IPS DF 4.7 (cell line): ENCODE measurements at regions not wholly inside any gene's neighbourhood (a gene's known extent, or its start where the extent isn't known, plus 50 kb on each side); places are given as distances from the start of the nearest gene placed in this dataset.
"Not testable (repeated sequence)": the region's sequence is repeated elsewhere in the genome, so short reads cannot be mapped to it uniquely, and the experiment has no call there.

Experiments used
- DNase-seq: peaks from one replicate; pipeline ENCODE4 v3.0.0-alpha.2; 2013; ENCODE audit warnings: low spot score; ENCODE audit errors: extremely low read depth

DNA sequence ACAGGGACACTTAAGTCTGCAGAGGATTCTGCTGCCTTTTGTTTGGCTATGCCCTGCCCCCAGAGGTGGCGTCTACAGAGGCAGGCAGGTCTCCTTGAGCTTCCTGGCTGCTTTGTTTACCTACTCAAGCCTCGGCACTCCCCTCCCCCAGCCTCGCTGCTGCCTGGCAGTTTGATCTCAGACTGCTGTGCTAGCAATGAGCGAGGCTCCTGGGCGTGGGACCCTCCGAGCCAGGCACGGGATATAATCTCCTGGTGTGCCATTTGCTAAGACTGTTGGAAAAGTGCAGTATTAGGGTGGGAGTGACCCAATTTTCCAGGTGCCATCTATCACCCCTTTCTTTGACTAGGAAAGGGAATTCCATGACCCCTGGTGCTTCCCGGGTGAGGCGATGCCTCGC, 725.0 kb upstream of the HS6ST1 start:
- DNase-seq = not testable (repeated sequence)

DNA sequence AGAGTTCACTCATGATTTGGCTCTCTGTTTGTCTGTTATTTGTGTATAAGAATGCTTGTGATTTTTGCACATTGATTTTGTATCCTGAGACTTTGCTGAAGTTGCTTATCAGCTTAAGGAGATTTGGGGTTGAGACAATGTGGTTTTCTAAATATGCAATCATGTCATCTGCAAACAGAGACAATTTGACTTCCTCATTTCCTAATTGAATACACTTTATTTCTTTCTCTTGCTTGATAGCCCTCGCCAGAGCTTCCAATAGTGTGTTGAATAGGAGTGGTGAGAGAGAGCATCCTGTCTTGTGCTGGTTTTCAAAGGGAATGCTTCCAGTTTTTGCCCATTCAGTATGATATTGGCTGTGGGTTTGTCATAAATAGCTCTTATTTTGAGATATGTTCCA, 727.8 kb upstream of the HS6ST1 start:
- DNase-seq = not testable (repeated sequence)

DNA sequence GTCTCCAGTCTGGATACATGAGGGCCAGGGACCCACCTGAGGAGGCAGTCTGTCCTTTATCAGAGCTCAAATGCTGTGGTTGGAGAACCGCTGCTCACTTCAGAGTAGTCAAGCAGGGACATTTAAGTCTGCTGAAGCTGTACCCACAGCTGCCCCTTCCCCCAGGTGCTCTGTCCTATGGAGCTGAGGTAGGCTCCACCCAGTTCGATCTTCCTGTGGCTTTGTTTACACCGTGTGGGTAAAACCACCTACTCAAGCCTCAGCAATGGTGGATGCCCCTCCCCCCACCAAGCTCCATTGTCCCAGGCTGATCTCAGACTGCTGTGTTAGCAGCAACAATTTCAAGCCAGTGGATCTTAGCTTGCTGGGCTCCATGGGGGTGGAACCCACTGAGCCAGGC, 731.4 kb upstream of the HS6ST1 start:
- DNase-seq = no peak

DNA sequence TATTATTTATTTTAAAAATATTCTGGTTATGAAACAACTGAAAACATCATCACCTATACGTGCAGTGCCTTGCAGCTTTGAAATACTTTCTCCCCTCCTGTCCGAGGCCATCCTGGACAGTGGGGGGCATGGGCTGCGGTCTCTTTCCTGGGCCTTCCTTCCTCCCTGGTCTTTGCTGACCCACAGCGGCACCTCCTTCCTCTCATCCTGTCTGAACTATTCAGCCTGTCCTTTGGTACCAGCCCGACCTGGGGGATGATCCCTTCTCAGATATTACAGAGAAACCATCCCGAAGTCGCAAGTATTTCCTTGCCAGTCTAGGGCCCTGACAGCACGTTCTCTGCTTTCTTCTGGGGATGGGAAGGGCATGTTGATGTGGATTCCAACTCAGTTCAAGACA, 736.6 kb upstream of the HS6ST1 start:
- no peak for DNase-seq

DNA sequence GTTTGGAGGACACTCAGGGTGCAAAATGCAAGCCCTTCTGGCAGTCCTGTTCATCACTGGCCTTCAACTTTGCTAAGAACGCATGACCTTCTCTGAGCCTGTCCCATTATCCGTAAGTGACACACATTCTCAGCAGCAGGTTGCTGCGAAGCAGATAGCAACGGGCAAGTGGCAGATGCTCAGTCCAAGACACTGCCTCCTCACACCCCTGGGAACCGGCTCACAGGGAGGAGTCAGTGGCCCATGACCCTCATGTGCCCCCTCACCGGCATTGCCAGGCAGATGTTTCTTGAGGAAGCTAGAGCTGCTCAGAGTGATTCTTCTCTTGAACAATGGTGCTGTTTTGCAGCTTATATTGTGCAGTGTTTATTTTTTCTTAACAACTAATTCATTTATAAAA, 737.2 kb upstream of the HS6ST1 start:
- no peak for DNase-seq

DNA sequence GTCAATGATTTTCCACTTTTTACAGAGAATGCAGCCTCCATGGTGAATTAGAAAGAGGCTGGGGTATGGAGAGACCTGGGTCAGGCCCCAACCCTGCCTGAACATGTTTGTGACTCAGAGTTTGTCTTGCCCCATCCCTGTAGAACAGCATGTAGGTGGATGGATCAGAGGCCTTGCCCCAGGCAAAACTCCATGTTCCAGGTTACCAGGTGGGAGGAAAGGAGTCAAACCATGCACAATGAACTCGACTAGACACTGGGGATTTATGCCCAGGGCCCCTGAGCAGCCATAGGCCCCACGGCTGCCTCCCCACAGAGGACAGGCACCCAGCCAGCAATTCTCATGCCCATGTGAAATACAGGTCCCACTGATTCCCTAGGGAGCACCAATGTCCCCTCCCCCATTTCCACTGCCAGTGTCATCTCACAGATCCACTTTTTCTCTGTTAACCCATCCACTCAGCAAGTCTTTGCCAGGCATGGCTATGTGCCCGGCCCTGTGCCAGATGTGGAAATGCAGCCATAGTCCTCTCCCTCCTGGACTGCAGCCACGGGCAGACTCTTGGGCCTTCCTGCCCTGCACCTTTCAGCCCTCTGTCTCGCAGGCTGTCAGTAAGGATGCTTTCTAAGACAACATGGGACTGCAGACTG, 737.8 kb upstream of the HS6ST1 start:
- DNase-seq = no peak

DNA sequence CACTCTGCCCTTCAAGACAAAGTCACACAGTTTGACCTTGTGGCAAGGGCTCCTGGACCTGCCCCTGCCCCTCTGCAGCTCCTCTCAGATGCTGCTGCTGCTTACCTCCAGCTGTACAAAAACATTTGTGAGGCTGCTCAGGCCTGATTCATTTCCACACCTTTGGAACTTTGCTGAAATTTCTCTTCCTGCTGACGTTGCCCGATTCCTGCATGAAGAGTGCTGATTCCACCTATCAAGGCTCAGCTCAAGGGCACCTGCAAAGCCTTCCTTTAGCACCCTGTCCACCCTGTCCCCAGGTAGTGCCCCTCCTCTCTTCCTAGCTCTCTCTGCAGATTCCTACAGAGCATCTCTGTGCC, 738.3 kb upstream of the HS6ST1 start:
- no peak for DNase-seq

DNA sequence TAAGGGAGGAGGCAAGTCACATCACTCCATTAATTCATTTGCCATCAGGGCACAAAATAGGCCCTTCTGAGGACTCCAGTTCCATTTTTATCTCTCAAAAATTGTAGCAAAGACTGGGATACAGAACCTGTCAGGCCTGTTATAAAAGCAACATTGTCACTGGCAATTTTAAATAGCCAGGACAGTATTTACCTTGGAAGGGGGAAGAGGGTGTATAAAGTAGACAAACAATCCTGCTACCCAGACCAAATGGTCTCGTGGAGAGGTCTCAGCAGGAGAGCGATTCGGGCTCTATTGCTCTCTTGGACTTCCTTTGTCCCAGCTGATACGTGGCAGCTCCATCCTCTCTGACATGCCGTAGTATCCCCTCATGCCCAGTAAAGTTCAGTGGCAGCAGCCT, 740.3 kb upstream of the HS6ST1 start:
- DNase-seq = no peak

DNA sequence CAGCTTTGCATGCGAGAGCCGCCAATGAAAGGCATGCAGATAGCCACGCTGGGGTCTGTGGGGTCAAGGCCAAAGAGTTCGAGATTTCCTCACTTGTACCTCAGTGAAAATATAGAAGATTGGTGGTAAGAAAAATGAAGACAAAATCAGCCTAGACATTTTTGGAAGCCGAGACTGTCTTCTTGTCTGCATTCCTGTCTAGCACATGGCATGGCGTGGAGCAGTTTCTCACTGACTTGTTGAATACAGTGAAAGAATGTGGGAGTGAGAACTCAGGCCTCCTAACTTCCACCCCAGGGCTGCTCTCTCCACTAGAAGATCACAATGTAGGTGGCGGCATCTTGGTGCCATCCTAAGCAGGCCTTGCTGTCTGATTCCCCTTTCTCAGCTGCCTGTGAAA, 740.8 kb upstream of the HS6ST1 start:
- no peak for DNase-seq

DNA sequence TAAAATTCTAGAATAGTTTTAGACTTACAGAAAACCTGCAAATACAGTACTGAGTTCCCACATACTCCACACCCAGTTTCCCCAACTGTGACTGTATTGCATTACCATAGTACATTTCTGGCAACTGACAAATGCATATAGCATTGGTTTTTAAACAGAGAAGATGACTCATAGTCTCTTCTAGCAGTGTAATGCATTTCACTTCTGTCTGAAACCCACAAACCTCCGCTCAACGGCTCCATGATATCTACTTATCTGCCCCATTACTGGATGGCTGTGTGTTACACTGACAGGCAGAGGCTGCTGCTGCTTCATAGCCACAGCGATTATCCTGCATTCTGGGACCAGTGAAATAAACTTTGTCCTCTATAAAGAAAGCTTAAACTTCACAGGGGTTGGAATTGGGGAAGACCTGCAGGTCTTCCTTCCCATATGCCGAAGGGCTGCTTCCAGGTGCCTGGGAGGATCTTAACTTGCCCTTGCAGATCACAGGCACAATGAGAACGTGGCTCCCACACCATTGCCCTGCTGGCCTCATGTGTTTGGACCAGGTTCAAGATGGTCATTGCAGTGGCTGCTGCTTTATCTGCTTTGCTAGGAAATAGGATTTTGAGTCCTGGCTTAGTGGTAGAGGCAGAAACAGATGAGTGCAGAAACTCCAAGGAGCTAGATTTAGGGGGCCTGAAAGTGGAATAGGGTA, 742.6 kb upstream of the HS6ST1 start:
- DNase-seq = no peak

DNA sequence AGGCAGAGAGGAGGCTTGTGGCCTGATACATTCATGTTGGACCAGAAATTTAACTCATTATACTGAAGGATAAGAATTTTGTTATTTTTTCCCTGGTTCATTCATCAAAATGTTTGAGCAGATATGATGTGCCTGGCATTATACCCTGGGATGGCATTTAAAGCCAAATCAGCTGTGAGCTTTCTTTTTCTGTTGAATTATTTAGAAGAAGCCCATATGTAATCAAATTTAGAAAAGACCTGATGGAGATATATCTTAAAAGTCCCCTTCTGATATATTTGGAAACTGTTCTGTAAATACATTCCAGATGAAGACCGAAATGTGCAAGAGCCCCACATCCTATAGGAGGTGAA, 743.1 kb upstream of the HS6ST1 start:
- DNase-seq = no peak

DNA sequence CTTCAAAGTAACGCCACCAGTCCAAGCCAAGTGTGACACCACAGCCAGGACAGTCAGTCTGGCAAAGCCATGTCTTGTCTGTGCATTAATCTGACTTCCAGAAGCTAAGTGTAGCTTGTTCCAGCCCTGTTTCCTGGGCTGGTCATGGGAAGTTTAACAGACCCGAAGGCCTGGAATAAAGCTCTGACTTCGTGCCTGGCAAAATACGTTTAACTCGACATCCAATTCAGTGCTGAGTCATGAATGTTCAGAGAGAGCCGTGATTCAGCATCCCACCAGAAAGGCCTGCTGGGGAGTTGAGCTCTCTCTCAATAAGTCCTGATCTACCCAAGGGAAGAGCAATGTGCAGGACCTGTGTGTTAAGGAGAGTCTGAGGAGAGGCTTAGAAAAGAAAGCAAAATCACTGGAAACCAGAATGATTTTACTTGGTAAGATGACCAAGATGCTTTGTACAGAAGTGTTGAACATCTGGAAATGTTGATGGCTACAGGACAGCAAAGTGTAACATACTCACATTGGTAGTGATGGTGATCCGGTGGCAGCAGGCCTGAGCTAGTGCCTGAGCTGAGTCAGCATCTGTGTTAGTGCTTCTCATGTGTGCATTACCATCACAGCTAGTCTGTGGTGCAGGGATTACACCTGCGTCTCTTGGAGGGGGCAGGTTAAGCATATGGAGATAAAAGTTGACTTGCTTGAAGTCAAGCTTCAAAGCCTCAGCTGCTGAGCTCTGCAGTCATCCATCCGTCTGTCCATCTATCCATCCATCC, 743.7 kb upstream of the HS6ST1 start:
- DNase-seq = no peak

DNA sequence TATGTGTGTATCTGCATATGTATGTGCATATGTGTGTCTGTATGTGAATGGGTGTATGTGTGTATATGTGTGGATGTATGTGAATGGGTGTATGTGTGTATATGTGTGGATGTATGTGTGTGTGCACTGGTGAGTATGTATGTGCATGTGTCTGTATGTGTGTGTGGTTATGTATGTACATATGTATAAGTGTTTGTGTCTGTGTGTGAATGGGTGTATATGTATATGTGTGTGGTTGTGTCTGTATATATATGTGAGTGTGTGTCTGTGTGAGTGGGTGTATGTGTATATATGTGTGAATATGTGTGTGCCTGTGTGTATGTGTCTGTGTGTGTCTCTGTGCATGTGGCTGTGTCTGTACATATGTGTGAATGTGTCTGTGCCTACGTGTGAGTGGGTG, 748.4 kb upstream of the HS6ST1 start:
- no peak for DNase-seq

DNA sequence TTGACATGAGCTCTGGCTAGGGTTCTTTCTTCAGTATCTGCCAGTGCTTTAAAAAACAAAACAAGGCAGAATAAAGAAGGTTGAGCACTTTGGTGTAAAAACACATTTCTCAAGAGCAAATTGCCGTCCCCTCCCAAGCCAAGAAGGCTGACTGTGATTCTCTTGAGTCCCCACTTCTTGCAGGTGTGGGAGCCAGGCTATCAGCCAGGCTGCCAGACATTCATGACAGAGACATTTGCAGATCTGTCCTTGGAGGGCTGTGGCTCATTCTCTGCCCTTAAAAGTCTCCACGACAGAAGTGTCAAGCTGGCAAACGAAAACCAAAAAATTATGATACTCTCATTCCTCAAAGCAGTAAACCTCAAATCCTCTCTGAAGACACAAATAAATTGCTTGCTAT, 749.3 kb upstream of the HS6ST1 start:
- no peak for DNase-seq

DNA sequence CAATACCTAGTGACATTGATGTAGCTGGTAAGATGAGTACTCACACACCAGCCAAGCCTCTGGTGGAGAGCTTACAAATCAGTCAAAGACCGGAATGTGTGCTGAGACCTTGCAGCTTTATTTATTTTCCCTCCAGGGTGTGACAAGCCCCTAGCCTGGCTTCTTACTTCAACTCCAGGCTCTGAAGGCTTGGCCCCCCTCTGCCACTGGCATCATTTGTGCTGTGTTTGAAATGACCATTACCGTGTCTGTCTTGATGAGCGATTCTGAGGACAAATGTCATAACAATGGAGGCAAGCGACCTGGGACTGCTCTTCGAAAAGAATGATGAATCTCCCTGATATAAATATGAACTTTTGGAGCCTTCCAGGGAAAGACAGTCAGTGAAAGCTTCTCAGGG, 749.9 kb upstream of the HS6ST1 start:
- no peak for DNase-seq

DNA sequence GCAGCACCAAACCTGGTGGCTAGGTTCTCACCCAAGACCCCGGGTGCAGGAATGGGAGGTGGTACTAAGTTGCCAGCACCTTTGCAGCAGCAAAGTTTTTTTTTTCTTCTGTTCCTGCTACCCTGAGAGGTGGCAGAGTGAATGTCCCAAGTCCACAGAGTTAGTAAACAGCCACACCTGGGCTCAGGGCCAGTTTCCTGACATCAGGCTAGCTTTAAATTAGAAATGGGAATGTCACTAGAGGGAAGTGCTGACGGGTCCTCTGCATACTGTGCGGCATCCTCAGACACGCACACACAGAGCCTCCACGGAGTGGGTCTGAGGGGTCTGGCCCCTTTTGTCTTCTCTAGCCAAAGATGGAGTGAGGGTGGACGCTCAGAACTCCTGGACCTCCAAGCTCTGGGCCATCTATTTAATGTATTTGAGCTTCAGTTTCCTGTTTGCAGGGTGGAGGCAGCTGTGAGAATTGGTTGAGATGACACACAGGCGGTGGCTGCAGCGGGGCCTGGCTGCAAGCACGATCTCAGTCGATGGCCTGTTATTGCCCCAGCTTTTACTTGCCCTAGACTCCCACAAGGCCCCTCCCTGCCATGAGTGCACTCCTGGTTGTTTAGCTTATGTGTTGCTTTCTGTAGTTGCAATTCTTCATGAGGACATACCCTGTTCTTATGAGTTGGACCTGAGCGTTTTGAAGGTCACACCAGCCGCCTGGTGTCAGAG, 751.4 kb upstream of the HS6ST1 start:
- DNase-seq = no peak

DNA sequence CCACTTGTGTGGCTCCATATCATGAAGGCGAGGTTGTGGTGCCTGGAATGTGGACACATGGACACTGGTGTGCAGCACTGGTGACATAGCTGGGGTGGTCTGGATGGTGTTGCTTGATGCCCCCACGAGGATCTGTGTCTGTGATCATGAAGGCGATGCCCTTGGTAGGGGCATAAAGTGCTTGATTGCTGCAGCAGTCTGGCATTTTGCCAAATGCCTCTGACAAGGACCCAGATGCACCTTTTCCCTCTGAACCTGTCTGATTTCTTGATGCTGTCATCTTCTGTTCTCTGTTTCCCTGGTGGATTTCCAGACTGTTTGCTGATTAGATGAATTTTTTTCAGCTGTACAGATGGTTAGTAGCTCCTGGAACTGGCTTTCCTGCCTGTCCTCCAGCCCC, 752.0 kb upstream of the HS6ST1 start:
- no peak for DNase-seq

DNA sequence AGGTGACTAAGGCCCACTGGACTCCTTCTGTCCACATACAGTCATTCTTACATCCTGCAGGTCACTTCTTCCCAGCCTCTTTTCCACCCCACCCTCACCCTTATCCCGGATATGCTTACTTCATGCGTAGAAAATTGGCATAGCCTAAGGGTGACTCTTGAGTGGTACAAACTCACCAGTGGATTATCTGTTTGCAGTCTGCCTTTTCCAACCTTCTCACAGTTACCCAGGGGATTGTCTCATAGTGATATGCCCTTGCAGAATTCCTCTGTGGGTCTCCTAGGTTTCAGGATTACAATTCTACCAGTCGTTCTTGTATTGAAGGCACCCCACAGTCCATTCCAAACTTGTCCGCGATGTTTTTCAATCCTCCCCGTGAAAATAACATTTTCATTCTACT, 752.9 kb upstream of the HS6ST1 start:
- no peak for DNase-seq

DNA sequence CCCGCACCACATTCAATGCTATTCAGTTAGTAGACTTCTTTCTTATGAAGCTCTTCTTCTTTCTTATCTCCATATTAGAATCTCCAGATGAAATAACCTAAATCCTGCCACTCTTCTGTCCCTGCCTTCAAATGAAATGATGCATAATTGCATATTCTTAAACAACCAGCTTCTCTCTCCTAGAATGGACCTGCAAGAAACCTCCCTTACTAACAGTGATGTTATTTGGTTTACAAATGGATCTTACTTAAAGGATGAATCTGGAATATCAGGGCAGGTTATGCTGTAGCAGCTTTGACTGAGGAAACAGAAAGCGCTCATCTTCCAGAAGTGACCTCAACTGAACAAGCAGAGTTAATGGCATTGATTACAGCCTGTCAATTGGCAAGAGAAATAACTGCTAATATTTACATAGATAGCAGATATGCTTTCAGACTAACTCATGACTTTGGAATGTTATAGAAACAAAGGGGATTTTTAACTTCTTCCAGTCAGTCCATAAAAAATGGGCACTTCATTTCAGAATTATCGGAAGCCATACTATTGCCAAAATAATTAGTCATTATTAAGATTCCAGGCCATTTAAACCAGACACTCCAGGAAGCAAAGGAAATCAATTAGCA, 755.7 kb upstream of the HS6ST1 start:
- DNase-seq = no peak

DNA sequence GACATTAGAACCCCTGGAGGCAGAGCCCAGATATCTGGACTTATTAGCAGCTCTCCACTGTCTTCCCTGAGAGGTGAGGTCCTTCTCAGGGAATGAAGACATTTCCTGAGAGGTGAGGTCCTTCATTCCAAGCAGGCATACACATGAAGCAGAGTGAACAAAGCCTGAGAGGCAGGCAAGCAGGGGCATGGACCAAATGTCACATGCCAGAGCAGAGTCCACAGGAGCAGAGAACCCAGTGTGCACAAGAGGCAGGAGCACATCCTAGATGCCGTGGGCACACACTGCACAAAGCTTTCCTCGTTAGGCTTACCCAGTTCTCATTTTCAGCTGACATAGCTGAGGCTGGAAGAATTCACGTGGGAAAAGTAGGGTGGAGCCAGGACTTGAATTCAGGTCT, 759.9 kb upstream of the HS6ST1 start:
- no peak for DNase-seq

DNA sequence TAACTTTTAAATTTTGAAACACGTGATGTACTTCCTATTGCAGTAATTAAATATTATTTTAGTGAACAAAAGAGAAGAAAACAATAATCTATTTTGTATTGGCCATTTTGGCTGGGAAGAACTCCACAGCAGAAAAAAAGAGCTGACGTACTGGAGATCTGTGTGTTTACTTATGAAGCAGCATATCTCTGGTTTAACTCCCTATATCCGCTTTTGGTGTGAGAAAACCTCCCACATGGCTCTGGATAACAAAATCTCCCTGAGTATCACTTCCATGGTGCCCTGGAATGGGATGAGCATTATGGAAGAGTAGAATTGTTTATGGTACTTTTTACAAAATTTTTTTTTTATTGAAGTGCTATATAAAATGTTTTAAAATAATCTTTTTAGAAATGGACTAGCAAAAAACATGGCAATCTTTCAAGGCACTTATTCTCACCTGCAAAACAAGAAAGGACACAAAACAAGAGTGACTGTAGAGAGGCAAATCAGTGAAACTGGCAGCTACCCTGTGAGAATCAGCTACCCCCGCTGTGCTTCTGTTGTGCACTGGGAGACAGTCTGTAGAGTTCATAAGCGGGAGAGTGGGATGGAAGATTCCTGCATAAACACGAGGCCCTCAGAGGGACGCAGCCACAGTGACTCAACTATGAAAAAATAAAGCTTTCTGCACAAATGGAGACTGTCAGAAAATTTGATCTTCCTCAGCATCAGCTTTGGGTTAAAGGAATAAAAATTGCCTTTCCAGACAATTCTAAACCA, 762.2 kb upstream of the HS6ST1 start:
- no peak for DNase-seq
